GF-D8 (cell line): ENCODE measurements at regions not wholly inside any gene's neighbourhood (a gene's known extent, or its start where the extent isn't known, plus 50 kb on each side); places are given as distances from the start of the nearest gene placed in this dataset.
"Not testable (repeated sequence)": the region's sequence is repeated elsewhere in the genome, so short reads cannot be mapped to it uniquely, and the experiment has no call there.

Experiments used
- DNase-seq: peaks from one replicate; lab custom pipeline; 2025; lab: John Stamatoyannopoulos, UW

DNA sequence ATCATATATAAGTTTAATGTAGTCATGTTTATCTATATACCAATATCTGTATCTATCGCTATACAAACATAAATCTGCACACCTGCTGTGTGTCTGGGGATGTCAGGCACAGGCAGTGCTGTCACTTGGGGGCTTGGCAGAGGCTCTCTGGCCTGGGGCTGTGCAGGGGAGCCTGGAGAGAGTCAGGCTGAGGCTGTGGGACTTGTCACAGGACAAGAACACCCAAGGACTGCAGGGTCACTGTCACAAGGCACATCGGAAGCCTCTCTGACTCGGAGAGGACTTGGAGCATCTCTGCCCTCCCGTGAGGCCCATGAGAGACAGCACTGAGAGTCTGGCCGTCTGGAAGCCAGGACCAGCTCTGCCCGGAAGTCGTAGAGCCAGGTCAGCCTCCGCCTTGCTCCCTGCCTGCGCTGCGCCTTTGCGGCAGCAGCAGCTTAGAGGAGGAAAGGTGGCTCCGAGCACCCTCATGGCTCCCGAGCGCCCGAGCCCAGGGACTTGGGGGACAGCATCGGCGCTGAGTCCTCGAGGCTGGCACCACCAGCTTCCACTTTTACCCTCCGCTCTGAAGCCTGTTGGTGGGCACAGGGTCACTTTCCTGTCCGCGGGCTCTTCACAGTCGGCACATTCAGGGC, 280.3 kb downstream of the NDUFA10 start:
- no peak for DNase-seq

DNA sequence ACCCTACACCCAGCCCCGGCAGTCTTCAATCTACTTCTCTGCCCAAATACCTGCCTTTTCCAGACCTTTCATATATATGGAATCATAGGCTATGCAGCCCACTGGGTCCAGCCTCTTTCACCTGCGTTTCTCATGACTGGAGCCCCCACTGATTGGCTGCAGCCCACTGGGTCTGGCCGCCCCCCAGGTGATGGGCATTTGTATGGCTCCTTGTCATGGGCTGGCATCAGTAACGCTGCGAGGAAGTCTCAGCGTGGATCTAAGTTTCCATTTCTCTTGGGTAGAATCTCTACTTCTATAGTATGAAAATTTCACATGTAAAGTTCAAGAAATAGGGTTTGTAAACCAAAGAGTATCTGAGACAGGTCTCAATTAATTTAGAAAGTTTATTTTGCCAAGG, 281.9 kb downstream of the NDUFA10 start:
- DNase-seq, result no peak

- DNase-seq, result no peak
Observed at GRCh38 chr2:239742377-239742776, 282.8 kb downstream of the NDUFA10 start.

DNA sequence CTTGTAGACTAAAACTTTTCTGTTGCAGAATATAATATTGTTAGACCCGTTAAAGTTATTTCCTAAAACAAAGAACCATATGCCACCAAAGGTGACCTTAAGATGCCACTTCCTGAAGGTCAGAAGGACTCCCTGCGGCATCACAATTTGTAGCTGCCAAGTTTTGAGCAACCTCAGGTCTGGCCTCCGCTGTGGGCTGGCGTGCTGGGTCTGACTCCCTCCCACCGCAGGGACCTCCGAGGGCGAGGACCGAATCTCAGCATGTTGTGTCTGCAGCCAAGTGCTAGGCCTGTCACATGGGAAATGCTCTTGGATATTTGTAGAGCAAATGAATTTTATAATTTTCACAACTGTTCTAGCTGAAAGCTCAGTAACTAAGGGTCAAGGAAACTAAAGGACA, 285.9 kb downstream of the NDUFA10 start:
- DNase-seq, result no peak

DNA sequence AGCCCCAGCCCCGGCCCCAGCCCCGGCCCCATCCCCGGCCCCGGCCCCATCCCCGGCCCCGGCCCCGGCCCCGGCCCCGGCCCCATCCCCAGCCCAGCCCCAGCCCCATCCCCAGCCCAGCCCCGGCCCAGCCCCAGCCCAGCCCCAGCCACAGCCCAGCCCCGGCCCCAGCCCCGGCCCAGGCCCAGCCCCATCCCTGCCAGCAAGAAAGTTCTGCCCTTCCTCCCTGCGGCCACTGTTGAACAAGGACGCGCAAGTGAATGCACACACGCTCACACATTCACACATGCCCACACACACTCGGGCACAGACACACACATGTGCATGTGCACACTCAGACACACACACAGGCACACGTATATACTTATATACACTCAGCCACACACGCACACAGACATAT, 287.0 kb downstream of the NDUFA10 start:
- DNase-seq, result no peak

- no peak for DNase-seq
Observed at GRCh38 chr2:239737144-239737463, 288.0 kb downstream of the NDUFA10 start.

DNA sequence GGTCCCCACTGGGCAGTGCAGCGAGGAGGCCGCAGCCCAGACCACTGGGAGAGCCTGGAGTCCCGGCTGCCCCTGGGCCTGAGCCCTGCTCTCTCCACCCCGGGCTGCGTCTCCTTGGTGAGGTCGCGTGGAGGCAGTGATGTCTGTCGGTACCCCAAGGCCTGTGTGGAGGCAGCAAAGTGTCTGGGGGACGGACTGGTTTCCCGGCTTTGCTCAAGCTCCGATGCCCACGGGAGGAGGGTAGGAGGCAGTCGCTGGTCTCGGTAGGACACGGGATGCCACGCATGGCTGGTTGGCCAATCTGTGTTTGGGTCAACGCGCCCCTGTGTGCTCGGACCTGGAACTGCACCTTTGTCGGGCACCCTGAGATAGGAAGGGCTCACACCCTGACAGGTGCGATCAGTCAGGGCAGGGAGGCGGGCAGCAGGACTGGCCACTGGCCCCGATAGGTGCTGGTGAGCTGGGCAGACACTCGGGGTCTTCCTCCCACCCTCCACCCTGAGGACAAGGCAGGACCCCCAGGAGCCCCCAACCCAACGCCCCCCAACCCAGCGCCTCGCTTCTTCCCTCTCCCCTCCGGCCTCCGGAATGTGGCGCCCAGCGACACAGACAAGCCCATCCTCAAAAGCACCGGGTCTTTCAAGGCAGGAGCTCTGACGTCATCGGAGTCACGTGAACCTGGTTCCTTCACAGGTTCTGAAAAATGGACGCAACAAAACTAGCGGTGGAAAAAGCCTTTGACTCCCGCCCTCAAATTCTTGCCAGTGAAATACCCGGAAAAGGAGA, 288.6 kb downstream of the NDUFA10 start:
- no peak for DNase-seq

DNA sequence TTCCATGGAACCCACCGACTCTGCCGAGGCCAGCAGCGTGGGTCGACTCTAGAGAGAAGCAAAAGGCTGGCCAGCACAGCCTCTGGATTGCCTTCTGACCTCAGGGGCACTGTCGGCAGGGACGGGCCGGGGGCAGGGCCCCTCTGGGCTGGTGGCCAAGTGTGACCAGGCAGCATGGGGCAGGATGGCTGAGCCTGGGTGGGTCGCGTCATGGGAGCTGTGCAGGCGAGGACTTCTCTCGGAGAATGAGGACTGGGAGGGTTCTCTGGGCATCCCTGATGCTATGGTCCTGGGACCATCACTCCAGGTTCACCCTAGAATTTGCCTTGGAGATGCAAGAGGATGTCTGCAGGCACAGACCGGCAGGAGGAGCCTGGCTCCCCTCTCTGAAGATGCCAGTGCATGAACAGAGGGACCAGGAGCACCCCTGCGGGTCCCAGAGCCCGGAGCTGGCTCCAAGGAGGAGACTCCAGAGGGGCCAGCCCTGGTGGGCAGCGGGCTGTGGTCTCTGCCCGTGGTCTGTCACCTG, 289.2 kb downstream of the NDUFA10 start:
- no peak for DNase-seq

GRCh38 chr2:239735131-239735828, 289.9 kb downstream of the NDUFA10 start:
- DNase-seq, result no peak

DNA sequence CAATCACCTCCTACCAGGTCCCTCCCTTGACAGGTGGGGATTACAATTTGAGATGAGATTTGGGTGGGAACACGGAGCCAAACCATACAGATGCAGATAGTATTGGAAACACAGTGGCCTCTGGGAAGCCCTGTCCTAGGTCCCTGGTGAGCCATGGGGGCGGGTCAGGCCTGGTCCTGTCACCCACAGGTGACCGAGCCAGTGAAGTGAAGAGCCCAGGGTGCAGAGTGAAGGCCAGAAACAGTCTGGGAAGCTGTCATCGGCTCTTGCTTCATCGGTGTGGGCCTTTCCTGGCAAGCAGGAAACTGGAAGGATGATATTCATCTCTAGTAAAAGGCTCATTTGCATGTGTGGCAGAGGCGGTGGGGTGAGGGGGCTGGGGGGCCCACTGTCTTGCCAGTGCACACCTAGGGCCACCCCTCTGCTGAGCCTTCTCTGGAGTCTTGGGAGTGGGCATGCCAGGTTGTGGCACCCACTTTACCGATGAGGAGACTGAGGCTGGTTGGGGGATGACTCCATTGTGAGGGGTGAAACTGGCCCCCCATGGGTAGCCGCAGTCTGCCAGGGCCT, 290.6 kb downstream of the NDUFA10 start:
- no peak for DNase-seq

DNA sequence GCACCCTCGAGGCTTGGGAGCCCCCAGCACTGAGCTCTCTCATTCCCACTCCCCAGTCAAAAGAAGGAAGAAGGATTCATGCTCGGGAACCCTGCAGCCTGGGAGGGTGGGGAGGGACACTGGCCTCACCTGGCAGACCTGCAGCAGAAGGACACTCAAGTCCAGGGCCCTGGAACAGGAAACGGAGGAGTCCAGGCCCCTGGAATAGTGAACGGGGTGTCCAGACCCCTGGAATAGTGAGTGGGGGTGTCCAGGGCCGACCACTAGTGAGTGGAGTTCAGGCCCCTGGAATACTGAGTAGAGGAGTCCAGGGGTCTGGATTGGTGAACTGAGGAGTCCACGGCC, 292.5 kb downstream of the NDUFA10 start:
- DNase-seq, result no peak

DNA sequence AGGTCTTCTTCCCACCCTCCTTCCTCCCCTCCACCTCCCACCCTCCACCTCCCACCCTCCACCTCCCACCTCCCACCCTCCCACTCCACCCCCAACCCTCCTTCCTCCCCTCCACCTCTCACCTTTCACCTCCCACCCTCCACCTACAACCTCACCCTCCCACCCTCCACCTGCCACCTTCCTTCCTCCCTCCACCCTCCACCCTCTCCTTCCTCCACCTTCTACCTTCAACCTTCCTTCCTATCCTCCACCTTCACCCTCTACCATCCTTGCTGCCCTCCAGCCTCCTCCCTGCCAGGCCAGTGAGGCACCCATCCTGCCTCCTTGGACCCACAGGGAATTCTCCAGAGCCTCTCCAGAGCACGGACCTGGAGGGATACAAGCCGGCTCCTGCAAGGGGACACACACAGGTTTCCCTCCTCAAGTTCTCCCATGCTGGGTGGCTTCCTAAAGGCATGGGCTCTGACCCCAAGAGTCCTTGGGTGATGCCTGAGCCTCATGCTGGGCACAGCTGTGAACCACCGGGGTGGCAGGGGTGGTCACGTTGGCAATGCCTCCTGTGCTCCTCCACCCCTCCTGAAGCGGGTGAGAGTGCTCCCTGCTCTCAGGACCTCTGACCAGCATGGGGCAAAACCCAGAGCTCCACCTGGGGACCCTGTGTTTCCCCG, 293.0 kb downstream of the NDUFA10 start:
- no peak for DNase-seq

DNA sequence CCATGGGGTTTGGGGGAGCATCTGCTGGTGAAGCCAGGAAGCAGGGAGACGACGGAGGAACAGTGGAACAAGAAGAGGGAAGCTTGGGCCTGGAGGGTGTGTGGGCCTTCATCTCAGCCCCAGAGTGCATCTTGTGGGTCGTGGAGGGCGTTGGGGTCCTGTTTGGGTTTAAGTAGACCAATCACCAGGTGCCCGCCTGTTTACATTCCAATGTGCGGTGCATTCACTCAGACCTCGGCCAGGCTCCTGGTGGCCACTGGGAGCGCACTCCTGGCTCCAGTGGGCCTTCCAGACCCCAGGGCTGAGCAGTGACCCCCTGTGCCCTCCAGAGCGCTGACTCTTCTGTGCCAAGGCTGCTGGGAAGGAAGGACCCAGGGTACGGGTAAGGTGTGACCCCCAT, 293.7 kb downstream of the NDUFA10 start:
- no peak for DNase-seq

GRCh38 chr2:239730897-239731296, 294.2 kb downstream of the NDUFA10 start:
- DNase-seq, result no peak

- not testable (repeated sequence) for DNase-seq
Observed at GRCh38 chr2:239730567-239730882, 294.6 kb downstream of the NDUFA10 start.

DNA sequence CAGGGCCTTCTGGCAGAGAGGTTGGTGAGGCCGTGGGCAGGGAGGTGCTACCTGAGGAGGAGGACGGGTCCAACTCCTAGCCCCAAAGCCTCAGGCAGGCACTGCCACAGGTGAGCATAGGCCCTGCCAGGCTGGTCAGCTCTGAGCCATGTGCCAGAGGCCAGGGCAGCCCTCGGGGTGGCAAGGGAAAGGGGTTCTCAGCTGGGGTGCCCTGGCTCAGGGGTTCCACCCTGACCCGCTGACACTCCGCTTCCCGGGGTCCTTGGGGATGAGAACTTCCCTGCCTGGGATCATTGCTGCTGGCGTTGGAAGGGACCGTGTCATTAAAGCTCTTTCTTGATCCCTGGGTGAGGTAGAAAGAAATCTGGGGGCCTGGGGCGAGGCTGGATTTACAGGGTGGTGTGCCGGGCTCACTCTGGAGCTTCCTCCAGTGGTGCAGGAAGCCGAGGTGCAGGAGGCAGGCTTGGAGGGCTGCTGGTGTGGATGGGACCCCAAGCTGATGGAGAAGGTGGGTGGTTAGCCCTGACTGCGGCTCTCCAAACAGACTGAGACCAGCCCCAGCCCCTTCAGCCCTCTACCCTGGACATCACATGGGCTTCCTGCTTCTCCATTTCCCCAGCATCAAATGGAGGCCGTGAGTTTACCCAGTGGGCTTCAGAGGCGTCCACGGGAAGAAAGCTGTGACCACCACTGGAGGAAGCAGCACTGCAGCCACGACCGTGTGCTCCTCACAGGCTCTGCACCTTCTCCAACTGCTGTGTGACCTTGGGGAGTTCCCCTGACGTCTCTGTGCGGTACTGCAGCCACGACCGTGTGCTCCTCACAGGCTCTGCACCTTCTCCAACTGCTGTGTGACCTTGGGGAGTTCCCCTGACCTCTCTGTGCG, 295.2 kb downstream of the NDUFA10 start:
- DNase-seq, result no peak

GRCh38 chr2:239729151-239729550, 296.0 kb downstream of the NDUFA10 start:
- DNase-seq, result no peak

DNA sequence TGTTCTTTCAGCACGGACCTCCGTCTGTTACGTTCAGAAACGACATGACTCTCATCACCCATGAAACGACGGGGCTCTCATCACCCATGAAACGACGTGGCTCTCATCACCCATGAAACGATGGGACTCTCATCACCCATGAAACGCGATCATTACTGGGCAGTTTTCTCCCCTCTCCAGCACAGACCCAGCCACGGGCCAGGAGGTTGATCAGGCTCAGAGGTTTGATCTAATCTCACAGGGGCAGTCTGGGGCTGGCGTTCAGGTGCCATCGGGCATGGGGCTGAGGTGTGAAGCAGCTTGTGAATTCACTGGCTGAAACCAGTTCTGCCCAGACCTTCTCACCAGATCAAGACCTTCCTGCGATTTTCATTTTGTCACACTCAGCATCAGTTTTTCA, 296.4 kb downstream of the NDUFA10 start:
- no peak for DNase-seq

DNA sequence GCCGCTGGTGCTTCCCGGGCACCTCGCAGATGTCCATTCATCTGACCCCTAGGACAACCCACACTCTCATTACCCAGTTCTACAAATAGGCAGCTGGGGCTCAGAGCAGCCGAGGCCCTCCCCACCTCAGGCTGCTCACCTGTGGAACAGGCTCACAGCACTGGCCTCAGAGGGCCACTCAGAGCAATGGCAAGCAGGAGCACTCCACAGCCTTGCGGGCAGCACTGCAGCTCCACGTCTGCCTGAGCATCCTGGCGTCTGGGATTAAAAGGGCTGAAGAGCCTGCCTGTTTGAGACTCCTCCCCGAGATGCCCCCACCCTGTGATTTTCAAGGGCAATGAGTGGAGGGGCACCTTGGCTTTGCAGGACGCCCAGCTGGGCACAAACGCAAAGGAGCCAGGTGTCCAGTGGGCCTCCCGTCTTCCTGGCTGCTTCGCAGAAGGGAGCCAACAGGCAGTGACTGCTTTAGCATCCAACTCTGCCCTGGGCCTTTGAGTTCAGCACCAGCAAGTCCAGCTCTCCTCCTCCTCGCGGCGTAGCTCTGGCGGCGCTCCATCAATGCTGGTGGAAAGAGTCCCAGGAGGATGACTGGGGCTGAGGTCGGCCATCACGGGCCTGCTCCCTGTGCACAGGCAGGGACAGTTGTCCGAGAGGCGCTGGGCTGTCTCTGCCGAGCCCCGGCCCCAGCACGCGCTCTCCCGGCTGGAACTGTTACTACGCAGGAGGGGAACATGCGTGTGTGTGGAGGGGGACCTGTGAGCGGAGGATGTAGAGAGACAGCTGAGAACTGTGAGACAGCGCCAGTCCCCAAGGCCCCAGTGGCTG, 297.2 kb downstream of the NDUFA10 start:
- no peak for DNase-seq

DNA sequence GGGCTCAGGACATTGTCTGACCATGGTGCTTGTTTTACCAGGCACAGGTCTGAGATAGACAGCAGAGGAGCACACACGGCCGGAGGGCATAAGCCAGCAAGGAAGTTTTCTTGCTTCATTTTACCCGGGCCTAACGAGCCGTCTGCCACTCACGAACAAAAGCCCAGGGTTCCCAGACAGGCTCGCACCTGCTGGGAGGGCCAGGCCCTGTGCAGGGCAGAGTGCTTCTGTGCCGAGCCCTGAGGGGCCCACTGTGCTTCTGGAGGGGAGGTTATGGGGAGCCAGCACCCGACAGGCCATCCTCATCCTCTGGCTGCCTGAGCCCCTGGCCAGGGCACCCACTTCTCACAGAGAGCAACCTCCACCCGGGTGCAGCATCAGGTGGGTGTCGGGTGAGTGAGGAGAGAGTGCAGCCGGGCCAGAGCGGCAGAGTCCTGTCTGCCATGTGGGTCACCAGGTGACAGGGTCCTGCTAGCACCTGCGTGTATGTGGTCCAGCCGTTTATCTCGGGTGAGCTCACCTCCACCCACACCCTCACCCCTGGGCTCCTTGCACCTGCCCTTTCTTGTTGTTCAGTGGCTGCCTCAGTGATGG, 297.9 kb downstream of the NDUFA10 start:
- DNase-seq, result no peak
